ENCODE measurements at regions not wholly inside any gene's neighbourhood (a gene's known extent, or its start where the extent isn't known, plus 50 kb on each side); places are given as distances from the start of the nearest gene placed in this dataset.

DNA sequence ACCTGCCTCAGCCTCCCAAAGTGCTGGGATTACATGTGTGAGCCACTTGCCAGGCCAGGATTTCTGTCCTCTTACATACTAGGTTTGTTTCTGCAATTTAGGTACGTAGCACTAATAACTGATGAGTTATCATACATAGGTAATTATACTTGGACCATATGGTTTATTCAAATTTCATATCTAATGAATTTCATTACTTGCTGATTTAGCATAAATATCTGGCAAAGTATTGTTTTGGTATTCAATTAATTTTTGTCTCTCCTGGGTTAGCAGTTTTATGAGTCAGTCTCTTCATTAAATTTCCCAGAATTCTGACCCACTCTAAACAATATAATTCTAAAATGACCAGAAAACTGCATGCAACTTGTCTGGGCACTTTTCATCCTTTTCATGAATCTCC lies 2146.5 kb downstream of the TP53TG3F start:
- intact Hi-C loops (cut with micrococcal nuclease) = no loop called here
- ATAC-seq = no peak
- no peak overlapping the region for H3K4me2 ChIP-seq (ENCODE audit: insufficient read depth, low read length)
- TF ChIP-seq SAFB2 (IDR thresholded peaks at IDR 0.05; ENCODE audit: borderline replicate concordance, low read depth, low read length, severe bottlenecking) (no peak), CEBPB (tag; IDR thresholded peaks at IDR 0.05) (no peak), HBP1 (CRISPR knock-in tag; IDR thresholded peaks at IDR 0.05) (no peak), PCBP1 (IDR thresholded peaks at IDR 0.05; ENCODE audit: low read depth, low read length, poor library complexity, severe bottlenecking) (no peak), PRPF4 (IDR thresholded peaks at IDR 0.05; ENCODE audit: insufficient read depth, low read depth, low read length, poor library complexity, severe bottlenecking) (no peak), E4F1 (CRISPR knock-in tag; IDR thresholded peaks at IDR 0.05; ENCODE audit: borderline replicate concordance) (no peak), ZNF830 (CRISPR knock-in tag; IDR thresholded peaks at IDR 0.05) (no peak), CREBBP (IDR thresholded peaks at IDR 0.05; ENCODE audit: low read depth, low read length) (no peak), NFIC (IDR thresholded peaks at IDR 0.05) (no peak)
- TF ChIP-seq, protein P1, sequence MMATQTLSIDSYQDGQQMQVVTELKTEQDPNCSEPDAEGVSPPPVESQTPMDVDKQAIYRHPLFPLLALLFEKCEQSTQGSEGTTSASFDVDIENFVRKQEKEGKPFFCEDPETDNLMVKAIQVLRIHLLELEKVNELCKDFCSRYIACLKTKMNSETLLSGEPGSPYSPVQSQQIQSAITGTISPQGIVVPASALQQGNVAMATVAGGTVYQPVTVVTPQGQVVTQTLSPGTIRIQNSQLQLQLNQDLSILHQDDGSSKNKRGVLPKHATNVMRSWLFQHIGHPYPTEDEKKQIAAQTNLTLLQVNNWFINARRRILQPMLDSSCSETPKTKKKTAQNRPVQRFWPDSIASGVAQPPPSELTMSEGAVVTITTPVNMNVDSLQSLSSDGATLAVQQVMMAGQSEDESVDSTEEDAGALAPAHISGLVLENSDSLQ (IDR thresholded peaks at IDR 0.05) = no peak
- TF ChIP-seq, protein P2, sequence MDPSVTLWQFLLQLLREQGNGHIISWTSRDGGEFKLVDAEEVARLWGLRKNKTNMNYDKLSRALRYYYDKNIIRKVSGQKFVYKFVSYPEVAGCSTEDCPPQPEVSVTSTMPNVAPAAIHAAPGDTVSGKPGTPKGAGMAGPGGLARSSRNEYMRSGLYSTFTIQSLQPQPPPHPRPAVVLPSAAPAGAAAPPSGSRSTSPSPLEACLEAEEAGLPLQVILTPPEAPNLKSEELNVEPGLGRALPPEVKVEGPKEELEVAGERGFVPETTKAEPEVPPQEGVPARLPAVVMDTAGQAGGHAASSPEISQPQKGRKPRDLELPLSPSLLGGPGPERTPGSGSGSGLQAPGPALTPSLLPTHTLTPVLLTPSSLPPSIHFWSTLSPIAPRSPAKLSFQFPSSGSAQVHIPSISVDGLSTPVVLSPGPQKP (CRISPR knock-in tag; IDR thresholded peaks at IDR 0.05) = no peak
- in situ Hi-C loops (cut with MboI) = no loop called here
- no peaks in the 10 kb centered on the region for H3K27me3 ChIP-seq (ENCODE audit: control insufficient read depth in 2 of 2, insufficient read depth in 2 of 2, low read length in 2 of 2)
- no peak overlapping the region for H3K9ac ChIP-seq (ENCODE audit: insufficient read depth in 1 of 2, low read depth in 2 of 2, low read length in 2 of 2)
- H2AFZ ChIP-seq (ENCODE audit: low read depth, low read length) = no peak overlapping the region
- no peaks in the 10 kb centered on the region for H3K9me1 ChIP-seq (ENCODE audit: control insufficient read depth, insufficient read depth, low read length)
- ChIA-PET CTCF (ENCODE audit: low intra/inter-chr PET ratio) (no interaction called here), POLR2A (no interaction called here)
- FAIRE-seq = no peak
- WGBS (ENCODE audit: insufficient coverage, low coverage, missing lambda C conversion rate) = 0% methylated on average over 1 of the region's 1 CpG
- H3K9me3 ChIP-seq (replicated peaks; ENCODE audit: control insufficient read depth, insufficient read depth, low read depth, low read length) = no peaks in the 10 kb centered on the region
- H4K20me1 ChIP-seq (replicated peaks; ENCODE audit: control insufficient read depth, insufficient read depth, low read length) = no peaks in the 10 kb centered on the region
- DNase-seq (ENCODE audit: extremely low read depth in 1 of 4, low spot score in 3 of 4) = no peak
- no peaks in the 10 kb centered on the region for H3K4me1 ChIP-seq (replicated peaks in 1 of 2; ENCODE audit: control insufficient read depth in 2 of 2, insufficient read depth in 2 of 2, low read length in 2 of 2)
- no peak overlapping the region for H3K27ac ChIP-seq (ENCODE audit: extremely low read depth, low read depth, low read length)
- no peaks in the 10 kb centered on the region for H3K36me3 ChIP-seq (ENCODE audit: control insufficient read depth, insufficient read depth, low read length)
- no TSS peak for BruUV-seq (replicated peaks)
- H3K4me3 ChIP-seq = no peak overlapping the region
- no peaks in the 10 kb centered on the region for H3K79me2 ChIP-seq (ENCODE audit: control insufficient read depth, insufficient read depth, low read length)

Measured in K562 (cell line).